ENCODE measurements at regions not wholly inside any gene's neighbourhood (a gene's known extent, or its start where the extent isn't known, plus 50 kb on each side); places are given as distances from the start of the nearest gene placed in this dataset.

DNA sequence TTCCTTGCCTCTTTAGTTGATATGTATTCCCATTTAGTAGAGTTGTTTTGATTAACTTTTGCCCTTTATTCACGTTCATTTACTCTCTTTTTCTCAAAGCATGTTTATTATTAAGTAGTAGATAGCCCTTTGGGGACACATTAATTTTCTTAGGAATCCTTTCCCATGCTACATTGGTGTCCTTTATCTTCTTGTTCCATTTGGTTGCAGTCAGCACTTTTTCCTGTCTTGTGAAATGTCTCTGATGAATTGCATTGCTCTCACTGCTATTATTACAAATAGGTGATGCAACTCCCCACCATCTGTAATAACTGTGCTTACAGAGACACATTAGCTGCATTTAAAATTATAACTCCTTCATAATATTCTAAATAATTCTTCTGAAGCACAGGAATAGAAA, 428.5 kb upstream of the CNTNAP5 start:
- TF ChIP-seq SIN3A (IDR thresholded peaks at IDR 0.05; ENCODE audit: borderline replicate concordance, insufficient read depth, low read length): no peak
- TF ChIP-seq, protein P1, sequence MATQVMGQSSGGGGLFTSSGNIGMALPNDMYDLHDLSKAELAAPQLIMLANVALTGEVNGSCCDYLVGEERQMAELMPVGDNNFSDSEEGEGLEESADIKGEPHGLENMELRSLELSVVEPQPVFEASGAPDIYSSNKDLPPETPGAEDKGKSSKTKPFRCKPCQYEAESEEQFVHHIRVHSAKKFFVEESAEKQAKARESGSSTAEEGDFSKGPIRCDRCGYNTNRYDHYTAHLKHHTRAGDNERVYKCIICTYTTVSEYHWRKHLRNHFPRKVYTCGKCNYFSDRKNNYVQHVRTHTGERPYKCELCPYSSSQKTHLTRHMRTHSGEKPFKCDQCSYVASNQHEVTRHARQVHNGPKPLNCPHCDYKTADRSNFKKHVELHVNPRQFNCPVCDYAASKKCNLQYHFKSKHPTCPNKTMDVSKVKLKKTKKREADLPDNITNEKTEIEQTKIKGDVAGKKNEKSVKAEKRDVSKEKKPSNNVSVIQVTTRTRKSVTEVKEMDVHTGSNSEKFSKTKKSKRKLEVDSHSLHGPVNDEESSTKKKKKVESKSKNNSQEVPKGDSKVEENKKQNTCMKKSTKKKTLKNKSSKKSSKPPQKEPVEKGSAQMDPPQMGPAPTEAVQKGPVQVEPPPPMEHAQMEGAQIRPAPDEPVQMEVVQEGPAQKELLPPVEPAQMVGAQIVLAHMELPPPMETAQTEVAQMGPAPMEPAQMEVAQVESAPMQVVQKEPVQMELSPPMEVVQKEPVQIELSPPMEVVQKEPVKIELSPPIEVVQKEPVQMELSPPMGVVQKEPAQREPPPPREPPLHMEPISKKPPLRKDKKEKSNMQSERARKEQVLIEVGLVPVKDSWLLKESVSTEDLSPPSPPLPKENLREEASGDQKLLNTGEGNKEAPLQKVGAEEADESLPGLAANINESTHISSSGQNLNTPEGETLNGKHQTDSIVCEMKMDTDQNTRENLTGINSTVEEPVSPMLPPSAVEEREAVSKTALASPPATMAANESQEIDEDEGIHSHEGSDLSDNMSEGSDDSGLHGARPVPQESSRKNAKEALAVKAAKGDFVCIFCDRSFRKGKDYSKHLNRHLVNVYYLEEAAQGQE (IDR thresholded peaks at IDR 0.05; ENCODE audit: insufficient read depth in 1 of 2, low read depth in 2 of 2, low read length in 2 of 2): no peak
- TF ChIP-seq TAF1 (IDR thresholded peaks at IDR 0.05; ENCODE audit: borderline replicate concordance, insufficient read depth, low read length): no peak
- TF ChIP-seq POLR2AphosphoS5 (IDR thresholded peaks at IDR 0.05; ENCODE audit: low read depth, low read length): no peak
- no peak for TF ChIP-seq FOXP2 (optimal IDR thresholded peaks at IDR 0.05; ENCODE audit: borderline replicate concordance, extremely low read depth, extremely low read length, insufficient read depth)

DNA sequence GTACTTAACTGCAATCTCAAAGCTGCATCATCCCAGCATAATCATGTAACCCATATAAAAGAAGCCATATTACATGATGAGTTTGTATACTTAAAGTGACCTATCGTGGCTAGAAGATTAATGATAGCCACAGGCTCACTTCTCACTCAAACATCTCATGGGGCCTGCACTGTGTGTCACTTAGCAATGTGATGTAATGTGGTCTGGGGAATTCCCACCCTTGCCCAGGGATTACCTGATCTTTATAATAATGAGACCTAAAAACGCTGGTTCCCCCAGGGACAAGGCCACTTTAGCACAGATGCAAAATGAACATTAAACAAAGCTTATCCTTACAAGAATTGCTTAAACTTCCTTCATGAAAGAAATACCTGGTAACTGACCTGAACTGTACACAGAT, 427.1 kb upstream of the CNTNAP5 start:
- TF ChIP-seq TAF1 (IDR thresholded peaks at IDR 0.05; ENCODE audit: borderline replicate concordance, insufficient read depth, low read length) (no peak), SIN3A (IDR thresholded peaks at IDR 0.05; ENCODE audit: borderline replicate concordance, insufficient read depth, low read length) (no peak)

GRCh38 chr2:123606631-123607030, 418.5 kb upstream of the CNTNAP5 start:
- TF ChIP-seq, protein P1 (IDR thresholded peaks at IDR 0.05; ENCODE audit: insufficient read depth in 1 of 2, low read depth in 2 of 2, low read length in 2 of 2): no peak

DNA sequence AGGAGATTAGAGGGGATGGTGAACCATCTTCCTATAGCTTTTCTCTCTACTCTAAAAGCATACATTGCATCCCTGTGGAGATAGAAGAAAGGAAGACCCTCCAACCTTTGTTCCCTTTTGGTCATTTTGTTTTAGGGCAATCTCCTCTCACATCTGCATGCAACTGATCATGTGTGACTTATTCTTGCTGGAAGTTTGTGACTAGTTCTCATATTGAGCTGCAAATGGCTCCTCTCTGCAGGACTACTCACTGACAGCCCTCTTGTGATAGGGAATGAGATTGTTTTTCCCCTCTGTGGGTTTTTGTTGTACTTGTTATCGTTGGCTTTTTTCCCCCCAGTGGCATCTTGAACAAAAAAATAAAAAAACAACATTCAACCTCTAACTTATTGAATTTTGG, 416.0 kb upstream of the CNTNAP5 start:
- no peak for TF ChIP-seq FOXP2 (optimal IDR thresholded peaks at IDR 0.05; ENCODE audit: borderline replicate concordance, extremely low read depth, extremely low read length, insufficient read depth)
- no peak for TF ChIP-seq POLR2AphosphoS5 (IDR thresholded peaks at IDR 0.05; ENCODE audit: low read depth, low read length)
- TF ChIP-seq, protein P1 (IDR thresholded peaks at IDR 0.05; ENCODE audit: insufficient read depth in 1 of 2, low read depth in 2 of 2, low read length in 2 of 2): no peak
- no peak for TF ChIP-seq TAF1 (IDR thresholded peaks at IDR 0.05; ENCODE audit: borderline replicate concordance, insufficient read depth, low read length)
- TF ChIP-seq SIN3A (IDR thresholded peaks at IDR 0.05; ENCODE audit: borderline replicate concordance, insufficient read depth, low read length): no peak

DNA sequence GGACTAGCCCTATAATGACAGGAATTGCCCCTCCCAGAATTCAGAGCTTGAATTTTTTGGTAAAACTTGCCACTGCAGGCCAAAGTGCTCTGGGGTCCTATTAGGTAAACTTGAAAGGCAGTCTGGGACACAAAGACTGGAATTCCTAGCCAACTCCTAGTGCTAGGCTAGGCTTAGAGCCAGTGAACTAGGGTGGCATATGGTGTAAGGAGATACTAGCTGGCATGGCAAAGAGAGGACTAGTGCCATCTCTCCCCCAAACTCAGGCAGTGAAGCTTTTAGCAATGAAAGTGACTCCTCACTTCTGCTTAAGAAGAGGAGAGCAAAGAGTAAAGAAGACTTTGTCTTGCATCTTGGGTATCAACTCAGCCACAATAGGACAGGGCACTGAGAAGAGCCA, 410.5 kb upstream of the CNTNAP5 start:
- no peak for TF ChIP-seq SIN3A (IDR thresholded peaks at IDR 0.05; ENCODE audit: borderline replicate concordance, insufficient read depth, low read length)

GRCh38 chr2:123624816-123625215, 400.3 kb upstream of the CNTNAP5 start:
- TF ChIP-seq POLR2AphosphoS5 (IDR thresholded peaks at IDR 0.05; ENCODE audit: low read depth, low read length): no peak
- TF ChIP-seq TAF1 (IDR thresholded peaks at IDR 0.05; ENCODE audit: borderline replicate concordance, insufficient read depth, low read length): no peak

DNA sequence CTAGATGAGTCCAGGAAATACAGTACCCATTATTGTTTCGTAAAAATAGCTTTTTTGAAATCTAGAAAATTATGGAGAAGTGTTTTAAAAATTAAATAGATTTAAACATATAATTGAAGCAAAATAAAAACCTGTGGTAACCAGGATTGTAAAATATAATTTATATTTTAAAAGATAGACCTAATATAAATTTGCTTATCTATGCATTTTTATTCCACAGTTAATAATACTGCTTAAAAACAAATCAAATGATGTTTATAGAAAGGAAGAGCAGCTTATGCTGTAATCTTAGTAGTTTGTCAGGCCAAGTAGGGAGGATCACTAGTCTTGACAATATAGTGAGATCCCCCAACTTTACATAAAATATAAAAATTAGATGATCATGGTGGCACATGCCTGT, 388.9 kb upstream of the CNTNAP5 start:
- TF ChIP-seq POLR2AphosphoS5 (IDR thresholded peaks at IDR 0.05; ENCODE audit: low read depth, low read length) (no peak), FOXP2 (optimal IDR thresholded peaks at IDR 0.05; ENCODE audit: borderline replicate concordance, extremely low read depth, extremely low read length, insufficient read depth) (no peak), TAF1 (IDR thresholded peaks at IDR 0.05; ENCODE audit: borderline replicate concordance, insufficient read depth, low read length) (no peak), SIN3A (IDR thresholded peaks at IDR 0.05; ENCODE audit: borderline replicate concordance, insufficient read depth, low read length) (no peak)
- TF ChIP-seq, protein P1 (IDR thresholded peaks at IDR 0.05; ENCODE audit: insufficient read depth in 1 of 2, low read depth in 2 of 2, low read length in 2 of 2): no peak
